ENCODE measurements at regions not wholly inside any gene's neighbourhood (a gene's known extent, or its start where the extent isn't known, plus 50 kb on each side); places are given as distances from the start of the nearest gene placed in this dataset.

DNA sequence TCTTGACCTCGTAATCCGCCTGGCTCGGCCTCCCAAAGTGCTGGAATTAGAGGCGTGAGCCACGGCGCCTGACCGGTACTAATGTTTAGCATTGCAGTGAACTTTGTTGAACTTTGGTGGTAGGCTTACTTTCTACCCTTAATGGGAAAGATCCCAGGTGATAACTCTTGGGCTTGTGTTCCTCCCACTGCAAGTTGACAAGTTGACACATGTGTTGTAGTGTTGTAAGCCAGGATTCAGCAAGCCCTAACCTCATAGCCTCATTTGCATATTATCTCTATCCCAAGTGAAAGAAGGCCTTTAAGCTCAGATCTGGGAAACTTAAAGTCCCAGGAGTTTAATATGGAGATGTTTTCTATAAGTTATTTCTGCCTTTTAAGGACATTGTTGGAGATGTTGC lies 80.0 kb upstream of the CLCN4 start:
- TF ChIP-seq, protein P1, sequence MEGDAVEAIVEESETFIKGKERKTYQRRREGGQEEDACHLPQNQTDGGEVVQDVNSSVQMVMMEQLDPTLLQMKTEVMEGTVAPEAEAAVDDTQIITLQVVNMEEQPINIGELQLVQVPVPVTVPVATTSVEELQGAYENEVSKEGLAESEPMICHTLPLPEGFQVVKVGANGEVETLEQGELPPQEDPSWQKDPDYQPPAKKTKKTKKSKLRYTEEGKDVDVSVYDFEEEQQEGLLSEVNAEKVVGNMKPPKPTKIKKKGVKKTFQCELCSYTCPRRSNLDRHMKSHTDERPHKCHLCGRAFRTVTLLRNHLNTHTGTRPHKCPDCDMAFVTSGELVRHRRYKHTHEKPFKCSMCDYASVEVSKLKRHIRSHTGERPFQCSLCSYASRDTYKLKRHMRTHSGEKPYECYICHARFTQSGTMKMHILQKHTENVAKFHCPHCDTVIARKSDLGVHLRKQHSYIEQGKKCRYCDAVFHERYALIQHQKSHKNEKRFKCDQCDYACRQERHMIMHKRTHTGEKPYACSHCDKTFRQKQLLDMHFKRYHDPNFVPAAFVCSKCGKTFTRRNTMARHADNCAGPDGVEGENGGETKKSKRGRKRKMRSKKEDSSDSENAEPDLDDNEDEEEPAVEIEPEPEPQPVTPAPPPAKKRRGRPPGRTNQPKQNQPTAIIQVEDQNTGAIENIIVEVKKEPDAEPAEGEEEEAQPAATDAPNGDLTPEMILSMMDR (IDR thresholded peaks at IDR 0.05; ENCODE audit: borderline replicate concordance, extremely low read depth, low read length, poor library complexity, severe bottlenecking) = no peak
- TF ChIP-seq EZH2 (IDR thresholded peaks at IDR 0.05; ENCODE audit: borderline replicate concordance, low read depth, low read length, severe bottlenecking) = no peak
